ENCODE measurements at regions not wholly inside any gene's neighbourhood (a gene's known extent, or its start where the extent isn't known, plus 50 kb on each side); places are given as distances from the start of the nearest gene placed in this dataset.

DNA sequence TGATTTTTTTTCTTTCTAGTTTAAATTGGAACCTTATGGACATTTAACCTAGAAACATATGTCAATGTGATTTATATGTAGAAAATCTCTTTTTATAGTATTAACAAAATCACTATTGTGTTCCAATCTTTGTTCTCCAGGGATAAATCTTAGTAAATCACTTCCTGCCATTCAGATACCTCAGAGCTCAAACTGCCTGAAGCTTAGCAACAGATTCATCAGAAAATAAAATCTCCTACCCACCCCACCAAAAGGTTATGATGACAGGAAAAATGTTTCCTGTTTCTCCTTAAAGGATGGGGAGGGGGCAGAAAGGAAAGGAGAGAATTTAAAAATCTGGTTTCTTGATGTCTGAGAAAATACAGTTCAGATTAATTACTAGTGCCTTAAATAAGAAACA lies 105.0 kb upstream of the TUT7 start (continued):
- TF ChIP-seq, protein P1, sequence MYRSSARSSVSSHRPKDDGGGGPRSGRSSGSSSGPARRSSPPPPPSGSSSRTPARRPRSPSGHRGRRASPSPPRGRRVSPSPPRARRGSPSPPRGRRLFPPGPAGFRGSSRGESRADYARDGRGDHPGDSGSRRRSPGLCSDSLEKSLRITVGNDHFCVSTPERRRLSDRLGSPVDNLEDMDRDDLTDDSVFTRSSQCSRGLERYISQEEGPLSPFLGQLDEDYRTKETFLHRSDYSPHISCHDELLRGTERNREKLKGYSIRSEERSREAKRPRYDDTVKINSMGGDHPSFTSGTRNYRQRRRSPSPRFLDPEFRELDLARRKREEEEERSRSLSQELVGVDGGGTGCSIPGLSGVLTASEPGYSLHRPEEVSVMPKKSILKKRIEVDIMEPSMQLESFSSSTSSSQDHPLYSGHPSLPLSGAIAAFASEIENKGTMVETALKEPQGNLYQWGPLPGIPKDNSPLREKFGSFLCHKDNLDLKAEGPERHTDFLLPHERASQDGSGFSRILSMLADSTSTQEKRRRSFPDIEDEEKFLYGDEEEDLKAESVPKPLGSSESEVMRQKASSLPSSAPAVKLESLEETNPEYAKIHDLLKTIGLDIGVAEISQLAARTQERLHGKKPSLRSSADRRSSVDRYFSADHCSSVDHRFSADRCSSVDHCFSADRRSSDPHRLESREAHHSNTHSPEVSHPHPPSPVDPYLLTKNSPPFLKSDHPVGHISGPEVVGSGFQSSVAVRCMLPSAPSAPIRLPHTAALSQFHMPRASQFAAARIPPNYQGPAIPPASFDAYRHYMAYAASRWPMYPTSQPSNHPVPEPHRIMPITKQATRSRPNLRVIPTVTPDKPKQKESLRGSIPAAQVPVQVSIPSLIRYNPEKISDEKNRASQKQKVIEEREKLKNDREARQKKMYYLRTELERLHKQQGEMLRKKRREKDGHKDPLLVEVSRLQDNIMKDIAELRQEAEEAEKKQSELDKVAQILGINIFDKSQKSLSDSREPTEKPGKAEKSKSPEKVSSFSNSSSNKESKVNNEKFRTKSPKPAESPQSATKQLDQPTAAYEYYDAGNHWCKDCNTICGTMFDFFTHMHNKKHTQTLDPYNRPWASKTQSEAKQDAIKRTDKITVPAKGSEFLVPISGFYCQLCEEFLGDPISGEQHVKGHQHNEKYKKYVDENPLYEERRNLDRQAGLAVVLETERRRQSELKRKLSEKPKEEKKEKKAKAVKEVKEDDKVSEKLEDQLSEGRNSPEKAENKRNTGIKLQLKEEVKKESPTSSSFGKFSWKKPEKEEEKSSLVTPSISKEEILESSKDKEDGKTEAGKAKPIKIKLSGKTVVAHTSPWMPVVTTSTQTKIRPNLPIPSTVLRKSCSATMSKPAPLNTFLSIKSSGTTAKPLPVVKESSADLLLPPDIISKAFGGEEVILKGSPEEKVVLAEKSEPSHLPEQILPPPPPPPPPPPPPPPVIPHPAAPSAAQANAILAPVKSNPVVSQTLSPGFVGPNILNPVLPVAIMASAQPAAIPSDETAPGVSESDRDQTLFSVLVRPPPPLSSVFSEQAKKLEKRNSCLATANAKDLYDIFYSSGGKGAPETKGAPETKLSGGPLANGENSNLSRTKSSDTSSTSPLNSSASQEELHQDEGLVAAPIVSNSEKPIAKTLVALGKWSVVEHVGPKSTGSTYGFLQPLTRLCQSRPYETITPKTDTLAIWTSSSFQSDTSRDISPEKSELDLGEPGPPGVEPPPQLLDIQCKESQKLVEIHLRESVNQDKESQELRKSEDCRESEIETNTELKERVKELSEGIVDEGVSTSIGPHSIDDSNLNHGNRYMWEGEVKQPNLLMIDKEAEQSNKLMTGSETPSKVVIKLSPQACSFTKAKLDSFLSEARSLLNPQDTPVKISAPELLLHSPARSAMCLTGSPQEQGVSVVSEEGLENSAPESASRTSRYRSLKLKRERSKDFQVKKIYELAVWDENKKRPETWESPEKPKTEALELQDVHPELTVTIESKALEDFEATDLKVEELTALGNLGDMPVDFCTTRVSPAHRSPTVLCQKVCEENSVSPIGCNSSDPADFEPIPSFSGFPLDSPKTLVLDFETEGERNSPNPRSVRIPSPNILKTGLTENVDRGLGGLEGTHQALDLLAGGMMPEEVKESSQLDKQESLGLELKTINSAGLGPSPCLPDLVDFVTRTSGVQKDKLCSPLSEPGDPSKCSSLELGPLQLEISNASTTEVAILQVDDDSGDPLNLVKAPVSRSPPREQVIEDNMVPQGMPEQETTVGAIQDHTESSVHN (CRISPR knock-in tag; IDR thresholded peaks at IDR 0.05) = no peak
- TF ChIP-seq, protein P2, sequence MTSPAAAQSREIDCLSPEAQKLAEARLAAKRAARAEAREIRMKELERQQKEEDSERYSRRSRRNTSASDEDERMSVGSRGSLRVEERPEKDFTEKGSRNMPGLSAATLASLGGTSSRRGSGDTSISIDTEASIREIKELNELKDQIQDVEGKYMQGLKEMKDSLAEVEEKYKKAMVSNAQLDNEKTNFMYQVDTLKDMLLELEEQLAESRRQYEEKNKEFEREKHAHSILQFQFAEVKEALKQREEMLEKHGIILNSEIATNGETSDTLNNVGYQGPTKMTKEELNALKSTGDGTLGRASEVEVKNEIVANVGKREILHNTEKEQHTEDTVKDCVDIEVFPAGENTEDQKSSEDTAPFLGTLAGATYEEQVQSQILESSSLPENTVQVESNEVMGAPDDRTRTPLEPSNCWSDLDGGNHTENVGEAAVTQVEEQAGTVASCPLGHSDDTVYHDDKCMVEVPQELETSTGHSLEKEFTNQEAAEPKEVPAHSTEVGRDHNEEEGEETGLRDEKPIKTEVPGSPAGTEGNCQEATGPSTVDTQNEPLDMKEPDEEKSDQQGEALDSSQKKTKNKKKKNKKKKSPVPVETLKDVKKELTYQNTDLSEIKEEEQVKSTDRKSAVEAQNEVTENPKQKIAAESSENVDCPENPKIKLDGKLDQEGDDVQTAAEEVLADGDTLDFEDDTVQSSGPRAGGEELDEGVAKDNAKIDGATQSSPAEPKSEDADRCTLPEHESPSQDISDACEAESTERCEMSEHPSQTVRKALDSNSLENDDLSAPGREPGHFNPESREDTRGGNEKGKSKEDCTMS (CRISPR knock-in tag; conservative IDR thresholded peaks at IDR 0.05) = no peak
- no peak for TF ChIP-seq SNRNP70 (IDR thresholded peaks at IDR 0.05; ENCODE audit: low read depth, low read length)
- TF ChIP-seq MTA1 (CRISPR knock-in tag; IDR thresholded peaks at IDR 0.05; ENCODE audit: borderline replicate concordance) = no peak
- TF ChIP-seq ZNF12 (CRISPR knock-in tag; IDR thresholded peaks at IDR 0.05) = no peak
- no peak for TF ChIP-seq HOXA3 (CRISPR knock-in tag; IDR thresholded peaks at IDR 0.05)
- TF ChIP-seq TEAD2 (CRISPR knock-in tag; IDR thresholded peaks at IDR 0.05) = no peak
- TF ChIP-seq, protein P3, sequence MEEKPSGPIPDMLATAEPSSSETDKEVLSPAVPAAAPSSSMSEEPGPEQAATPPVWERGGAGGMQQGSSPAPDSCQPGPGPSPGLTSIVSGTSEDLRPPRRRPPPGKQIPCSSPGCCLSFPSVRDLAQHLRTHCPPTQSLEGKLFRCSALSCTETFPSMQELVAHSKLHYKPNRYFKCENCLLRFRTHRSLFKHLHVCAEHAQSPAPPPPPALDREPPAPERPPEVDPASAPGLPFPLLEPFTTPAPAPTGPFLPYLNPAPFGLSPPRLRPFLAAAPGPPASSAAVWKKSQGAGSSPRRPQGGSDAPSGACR (CRISPR knock-in tag; IDR thresholded peaks at IDR 0.05) = no peak
- no peak for TF ChIP-seq ZNF468 (CRISPR knock-in tag; IDR thresholded peaks at IDR 0.05)
- no peak for TF ChIP-seq GATAD1 (CRISPR knock-in tag; IDR thresholded peaks at IDR 0.05)
- no peak for TF ChIP-seq RAD21 (CRISPR knock-in tag; IDR thresholded peaks at IDR 0.05)
- TF ChIP-seq, protein P4, sequence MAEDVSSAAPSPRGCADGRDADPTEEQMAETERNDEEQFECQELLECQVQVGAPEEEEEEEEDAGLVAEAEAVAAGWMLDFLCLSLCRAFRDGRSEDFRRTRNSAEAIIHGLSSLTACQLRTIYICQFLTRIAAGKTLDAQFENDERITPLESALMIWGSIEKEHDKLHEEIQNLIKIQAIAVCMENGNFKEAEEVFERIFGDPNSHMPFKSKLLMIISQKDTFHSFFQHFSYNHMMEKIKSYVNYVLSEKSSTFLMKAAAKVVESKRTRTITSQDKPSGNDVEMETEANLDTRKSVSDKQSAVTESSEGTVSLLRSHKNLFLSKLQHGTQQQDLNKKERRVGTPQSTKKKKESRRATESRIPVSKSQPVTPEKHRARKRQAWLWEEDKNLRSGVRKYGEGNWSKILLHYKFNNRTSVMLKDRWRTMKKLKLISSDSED (CRISPR knock-in tag; IDR thresholded peaks at IDR 0.05) = no peak
- TF ChIP-seq ZBTB7A (CRISPR knock-in tag; IDR thresholded peaks at IDR 0.05) = no peak
- TF ChIP-seq CREM (IDR thresholded peaks at IDR 0.05) = no peak
- TF ChIP-seq CREM (CRISPR knock-in tag; IDR thresholded peaks at IDR 0.05) = no peak

All from HepG2 (cell line).